ENCODE measurements at regions not wholly inside any gene's neighbourhood (a gene's known extent, or its start where the extent isn't known, plus 50 kb on each side); places are given as distances from the start of the nearest gene placed in this dataset.

- Histone ChIP-seq H3K27ac (no peak overlapping the region), H3K4me3 (no peak overlapping the region), H3K4me1 (ENCODE audit: insufficient read depth) (no peaks in the 10 kb centered on the region), H3K27me3 (no peaks in the 10 kb centered on the region), H3K9me3 (no peaks in the 10 kb centered on the region), H3K36me3 (no peaks in the 10 kb centered on the region)
- DNase-seq, result no peak
- intact Hi-C loops (cut with DNase I), result no loop called here
- no peak for TF ChIP-seq EP300 (IDR thresholded peaks at IDR 0.05)
- TF ChIP-seq CTCF (IDR thresholded peaks at IDR 0.05), result no peak
- no peak for TF ChIP-seq POLR2A (IDR thresholded peaks at IDR 0.05)
- WGBS, 3 donors, result 92 to 97% (median 95%) methylated on average over 2 of the region's 2 CpGs
These were observed 67.4 kb upstream of the OSBPL11 start for GRCh38 chr3:125662675-125663074.

- Histone ChIP-seq H3K4me3 (no peak overlapping the region), H3K4me1 (ENCODE audit: insufficient read depth) (no peaks in the 10 kb centered on the region), H3K9me3 (no peaks in the 10 kb centered on the region), H3K36me3 (no peaks in the 10 kb centered on the region), H3K27me3 (no peaks in the 10 kb centered on the region), H3K27ac (no peak overlapping the region)
- no peak for DNase-seq
- 92 to 100% (median 96%) methylated on average over 1 of the region's 1 CpG for WGBS, 3 donors
- intact Hi-C loops (cut with DNase I), result no loop called here
- TF ChIP-seq POLR2A (IDR thresholded peaks at IDR 0.05) (no peak), EP300 (IDR thresholded peaks at IDR 0.05) (no peak), CTCF (IDR thresholded peaks at IDR 0.05) (no peak)
These were observed 75.1 kb upstream of the OSBPL11 start for GRCh38 chr3:125670352-125670751.

GRCh38 chr3:125670945-125671344 lies 75.6 kb upstream of the OSBPL11 start:
- Histone ChIP-seq H3K4me3 (no peak overlapping the region), H3K4me1 (ENCODE audit: insufficient read depth) (no peaks in the 10 kb centered on the region), H3K9me3 (no peaks in the 10 kb centered on the region), H3K27ac (no peak overlapping the region), H3K36me3 (no peaks in the 10 kb centered on the region), H3K27me3 (no peaks in the 10 kb centered on the region)
- no peak for TF ChIP-seq EP300 (IDR thresholded peaks at IDR 0.05)
- intact Hi-C loops (cut with DNase I), result no loop called here
- 88 to 95% (median 91%) methylated on average over 4 of the region's 4 CpGs for WGBS, 3 donors
- no peak for DNase-seq

GRCh38 chr3:125671461-125672243 lies 76.4 kb upstream of the OSBPL11 start:
- 91 to 98% (median 96%) methylated on average over 28 to 39 of the region's 39 CpGs for WGBS, 3 donors
- intact Hi-C loops (cut with DNase I), result no loop called here
- Histone ChIP-seq H3K4me3 (no peak overlapping the region), H3K9me3 (no peaks in the 10 kb centered on the region), H3K27me3 (no peaks in the 10 kb centered on the region), H3K27ac (no peak overlapping the region), H3K4me1 (ENCODE audit: insufficient read depth) (no peaks in the 10 kb centered on the region), H3K36me3 (no peaks in the 10 kb centered on the region)
- DNase-seq, result no peak
- no peak for TF ChIP-seq POLR2A (IDR thresholded peaks at IDR 0.05)
- no peak for TF ChIP-seq EP300 (IDR thresholded peaks at IDR 0.05)
- TF ChIP-seq CTCF (IDR thresholded peaks at IDR 0.05), result no peak

- no peak overlapping the region for H3K4me3 ChIP-seq
- no peak for TF ChIP-seq CTCF (IDR thresholded peaks at IDR 0.05)
- no peak for TF ChIP-seq EP300 (IDR thresholded peaks at IDR 0.05)
- TF ChIP-seq POLR2A (IDR thresholded peaks at IDR 0.05), result no peak
- H3K36me3 ChIP-seq, result no peaks in the 10 kb centered on the region
- 81 to 87% (median 82%) methylated on average over 4 of the region's 4 CpGs for WGBS, 3 donors
- H3K27me3 ChIP-seq, result no peaks in the 10 kb centered on the region
- no peaks in the 10 kb centered on the region for H3K9me3 ChIP-seq
- intact Hi-C loops (cut with DNase I), result no loop called here
- H3K27ac ChIP-seq, result no peak overlapping the region
- no peaks in the 10 kb centered on the region for H3K4me1 ChIP-seq (ENCODE audit: insufficient read depth)
- DNase-seq, result no peak
These were observed 80.5 kb upstream of the OSBPL11 start for GRCh38 chr3:125675791-125676190.
